Keratinocyte (primary cell): ENCODE measurements at regions not wholly inside any gene's neighbourhood (a gene's known extent, or its start where the extent isn't known, plus 50 kb on each side); places are given as distances from the start of the nearest gene placed in this dataset.

Experiments
- EZH2 ChIP-seq: IDR thresholded peaks from one replicate; pipeline ENCODE4 v1.6.1; 2012; ENCODE audit warnings: inconsistent platforms, mild to moderate bottlenecking, low read length, moderate library complexity
- TF ChIP-seq, protein P1 (sequence below), 3 experiments: IDR thresholded peaks in 1 of 3; conservative IDR thresholded peaks in 1 of 3; optimal IDR thresholded peaks in 1 of 3; 2 replicates in 2 of 3; 3 replicates in 1 of 3; pipeline versions ENCODE3 to v1.5.1; 2011; ENCODE audit warnings: low read length in 3 of 3, mild to moderate bottlenecking in 3 of 3, moderate library complexity in 2 of 3, control low read depth in 1 of 3, inconsistent platforms in 1 of 3; ENCODE audit not compliant: insufficient read depth in 2 of 3; ENCODE audit errors: extremely low read depth in 1 of 3

DNA sequence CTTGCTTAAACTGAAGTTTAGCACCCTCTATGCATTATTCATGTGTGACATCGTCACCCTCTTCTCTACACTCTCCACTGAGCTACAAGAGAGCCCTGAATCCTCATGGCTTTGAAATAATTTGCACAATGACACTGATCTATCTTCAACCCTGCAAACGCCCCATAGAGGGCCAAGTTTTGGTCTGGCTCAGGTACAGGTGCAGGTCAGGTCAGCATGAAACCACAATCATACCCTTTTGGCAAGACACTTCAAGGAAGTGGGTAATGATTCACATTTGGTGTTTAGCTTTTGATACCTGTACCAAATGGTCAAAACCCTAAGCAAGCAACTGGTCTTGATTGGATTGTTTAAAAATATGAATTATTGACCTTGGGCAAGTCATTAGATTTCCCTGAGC, 122.2 kb upstream of the CADM1 start:
- TF ChIP-seq, protein P1, sequence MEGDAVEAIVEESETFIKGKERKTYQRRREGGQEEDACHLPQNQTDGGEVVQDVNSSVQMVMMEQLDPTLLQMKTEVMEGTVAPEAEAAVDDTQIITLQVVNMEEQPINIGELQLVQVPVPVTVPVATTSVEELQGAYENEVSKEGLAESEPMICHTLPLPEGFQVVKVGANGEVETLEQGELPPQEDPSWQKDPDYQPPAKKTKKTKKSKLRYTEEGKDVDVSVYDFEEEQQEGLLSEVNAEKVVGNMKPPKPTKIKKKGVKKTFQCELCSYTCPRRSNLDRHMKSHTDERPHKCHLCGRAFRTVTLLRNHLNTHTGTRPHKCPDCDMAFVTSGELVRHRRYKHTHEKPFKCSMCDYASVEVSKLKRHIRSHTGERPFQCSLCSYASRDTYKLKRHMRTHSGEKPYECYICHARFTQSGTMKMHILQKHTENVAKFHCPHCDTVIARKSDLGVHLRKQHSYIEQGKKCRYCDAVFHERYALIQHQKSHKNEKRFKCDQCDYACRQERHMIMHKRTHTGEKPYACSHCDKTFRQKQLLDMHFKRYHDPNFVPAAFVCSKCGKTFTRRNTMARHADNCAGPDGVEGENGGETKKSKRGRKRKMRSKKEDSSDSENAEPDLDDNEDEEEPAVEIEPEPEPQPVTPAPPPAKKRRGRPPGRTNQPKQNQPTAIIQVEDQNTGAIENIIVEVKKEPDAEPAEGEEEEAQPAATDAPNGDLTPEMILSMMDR (optimal IDR thresholded peaks at IDR 0.05 in 1 of 3, IDR thresholded peaks at IDR 0.05 in 1 of 3, conservative IDR thresholded peaks at IDR 0.05 in 1 of 3; ENCODE audit: extremely low read depth in 1 of 3, insufficient read depth in 2 of 3, low read length in 3 of 3) = no peak
- no peak for TF ChIP-seq EZH2
